Epidermal melanocyte (primary cell): ENCODE measurements at regions not wholly inside any gene's neighbourhood (a gene's known extent, or its start where the extent isn't known, plus 50 kb on each side); places are given as distances from the start of the nearest gene placed in this dataset.

Experiments
- DNase-seq: peaks from one replicate; pipeline ENCODE4 v3.0.0; 2011; ENCODE audit warnings: low spot score; ENCODE audit not compliant: insufficient read length

- peak; percentile 21 for DNase-seq
These were observed 145.8 kb upstream of the THRB start for GRCh38 chr3:24640330-24640877.

- DNase-seq: no peak
These were observed 147.0 kb upstream of the THRB start for GRCh38 chr3:24641628-24642027.

DNA sequence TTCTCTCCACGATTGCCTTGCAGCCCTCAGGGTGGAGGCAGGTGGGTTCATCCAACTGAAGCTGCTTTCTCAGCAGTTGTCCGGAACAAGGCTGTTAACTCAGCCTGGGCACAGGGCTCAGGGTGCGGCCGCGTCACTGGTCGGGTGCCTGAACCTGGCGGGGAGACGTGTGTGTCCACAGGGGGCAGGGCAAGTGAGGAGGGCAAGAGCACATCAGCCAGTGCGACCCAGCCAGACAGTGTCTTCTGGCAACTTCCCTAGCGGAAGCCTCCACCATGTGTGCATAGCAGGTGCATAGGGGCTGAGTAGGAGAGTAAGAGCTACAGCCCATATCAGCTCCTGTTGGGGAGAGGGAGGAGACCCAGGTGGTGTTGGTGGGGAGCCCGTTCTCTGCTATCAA, 150.4 kb upstream of the THRB start:
- DNase-seq: no peak

DNA sequence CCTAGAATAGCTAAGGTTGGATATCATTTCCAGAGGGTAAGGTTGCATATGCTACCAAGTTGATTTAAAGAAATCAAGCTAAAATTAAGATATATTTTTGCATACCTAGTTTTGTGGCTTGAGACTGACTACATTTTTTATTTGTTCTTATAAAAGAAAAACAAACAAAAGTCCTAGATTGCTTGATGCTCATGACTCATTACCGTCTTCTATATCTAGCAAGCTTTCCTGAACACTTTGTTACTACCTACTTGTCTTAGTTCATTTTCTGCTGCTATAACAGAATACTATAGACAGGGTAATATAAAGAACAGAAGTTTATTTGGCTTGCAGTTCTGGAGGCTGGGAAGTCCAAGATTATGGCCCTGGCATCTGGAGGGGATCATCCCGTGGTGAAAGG, 152.1 kb upstream of the THRB start:
- DNase-seq: no peak

- no peak for DNase-seq
These were observed 153.4 kb upstream of the THRB start for GRCh38 chr3:24648063-24648462.

GRCh38 chr3:24650839-24651238, 156.2 kb upstream of the THRB start:
- no peak for DNase-seq

DNA sequence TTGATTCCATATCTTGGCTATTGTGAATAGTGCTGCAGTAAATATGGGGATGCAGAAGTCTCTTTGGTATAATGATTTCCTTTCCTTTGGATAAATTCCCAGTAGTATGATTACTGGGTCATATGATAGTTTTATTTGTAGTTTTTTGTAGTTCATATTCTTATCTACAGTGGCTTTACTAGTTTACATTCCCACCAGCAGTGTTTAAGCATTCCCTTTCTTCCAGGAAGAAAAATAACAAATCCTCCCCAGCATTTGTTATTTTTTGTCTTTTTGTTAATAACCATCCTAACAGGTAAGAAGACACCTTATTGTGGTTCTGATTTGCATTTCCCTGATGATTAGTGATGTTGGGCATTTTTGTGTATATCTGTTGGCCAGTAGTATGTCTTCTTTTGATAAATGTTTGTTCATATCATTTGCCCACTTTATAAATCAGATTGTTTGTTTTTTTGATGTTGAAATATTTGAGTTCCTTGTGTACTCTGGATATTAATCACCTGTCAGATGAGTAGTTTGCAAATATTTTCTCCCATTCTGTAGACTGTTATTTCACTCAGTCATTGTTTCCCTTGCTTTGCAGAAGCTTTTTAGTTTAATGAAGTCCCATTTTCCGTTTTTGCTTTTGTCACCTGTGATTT, 163.3 kb upstream of the THRB start:
- no peak for DNase-seq

GRCh38 chr3:24661175-24661584, 166.5 kb upstream of the THRB start:
- DNase-seq: no peak

GRCh38 chr3:24662449-24663345, 168.0 kb upstream of the THRB start:
- DNase-seq: no peak

DNA sequence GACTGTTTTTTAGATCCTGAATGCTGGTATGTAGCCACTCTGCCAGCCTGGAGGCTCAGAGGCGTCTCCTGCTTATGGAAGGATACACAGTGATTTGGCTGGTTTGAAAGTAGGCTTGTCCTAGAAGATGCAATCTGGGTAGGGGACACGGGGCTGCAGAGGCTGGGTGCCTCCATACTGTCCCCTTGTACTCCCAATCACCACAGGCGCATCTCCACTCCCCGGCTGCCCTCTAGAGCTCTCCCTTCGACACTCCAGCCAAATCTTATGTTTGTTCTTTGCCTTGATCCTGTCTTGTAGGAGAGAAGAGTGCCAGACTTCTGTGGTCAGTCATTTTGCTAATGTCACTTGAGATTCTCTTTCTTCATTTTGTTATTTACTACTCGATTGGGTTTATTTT, 168.8 kb upstream of the THRB start:
- no peak for DNase-seq

- DNase-seq: no peak
These were observed 173.4 kb upstream of the THRB start for GRCh38 chr3:24668039-24668438.

GRCh38 chr3:24670871-24671270, 176.2 kb upstream of the THRB start:
- no peak for DNase-seq

DNA sequence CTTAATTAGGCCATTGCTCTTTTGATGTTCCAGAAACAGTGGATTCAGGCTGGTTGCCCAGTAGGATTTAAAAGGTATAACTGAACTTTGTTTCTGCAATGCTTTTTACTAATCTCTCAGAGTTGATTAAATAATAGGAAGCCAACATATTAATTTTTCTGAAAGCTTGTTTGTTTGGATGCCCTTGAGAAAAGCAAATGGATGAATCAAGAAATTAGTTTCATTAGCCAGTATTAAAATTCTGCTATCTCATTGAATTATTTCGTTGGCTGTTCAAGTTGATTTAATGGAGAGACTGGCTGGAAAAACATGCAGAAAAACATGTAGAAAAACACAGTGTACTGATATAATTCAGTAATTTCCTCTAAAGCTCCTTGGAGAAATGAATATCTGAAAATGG, 178.9 kb upstream of the THRB start:
- no peak for DNase-seq

DNA sequence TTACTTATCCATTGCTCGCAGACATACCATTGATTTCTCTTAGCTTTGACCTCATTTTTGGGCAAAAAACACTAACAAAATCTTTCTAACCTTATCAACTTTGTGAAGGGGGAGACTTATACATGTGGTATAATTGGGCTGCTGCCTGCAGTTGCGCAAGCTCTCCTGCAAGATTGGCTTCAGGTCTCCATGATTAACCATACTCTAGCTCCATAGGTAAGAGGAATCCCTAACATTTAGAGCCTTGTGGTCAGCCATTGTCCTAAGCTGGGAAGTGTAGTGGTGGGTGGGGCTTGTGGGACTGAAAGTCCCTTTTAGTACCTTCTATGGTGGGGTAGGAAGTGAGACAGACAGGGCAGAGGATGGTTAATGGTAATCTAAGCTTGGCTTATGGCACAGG, 179.6 kb upstream of the THRB start:
- no peak for DNase-seq

DNA sequence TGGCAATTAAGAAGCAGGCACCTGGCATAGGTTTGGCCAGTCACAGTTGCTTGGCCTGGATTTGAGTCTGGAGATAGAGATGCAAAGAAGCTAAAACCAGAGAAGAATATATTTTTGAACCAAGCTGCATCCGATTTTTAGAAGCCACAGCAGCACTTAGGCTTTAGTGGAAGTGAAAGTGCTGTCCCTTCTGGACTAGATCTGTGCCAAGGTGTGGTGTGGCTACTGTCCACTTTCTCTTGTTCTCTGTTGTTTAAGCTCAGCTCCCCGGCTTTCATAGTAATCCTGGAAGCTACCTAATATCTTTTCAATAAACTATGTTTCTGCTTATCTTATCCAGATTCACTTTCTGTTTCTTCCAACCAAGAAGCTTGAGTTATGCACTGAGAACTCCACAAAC, 183.4 kb upstream of the THRB start:
- no peak for DNase-seq

DNA sequence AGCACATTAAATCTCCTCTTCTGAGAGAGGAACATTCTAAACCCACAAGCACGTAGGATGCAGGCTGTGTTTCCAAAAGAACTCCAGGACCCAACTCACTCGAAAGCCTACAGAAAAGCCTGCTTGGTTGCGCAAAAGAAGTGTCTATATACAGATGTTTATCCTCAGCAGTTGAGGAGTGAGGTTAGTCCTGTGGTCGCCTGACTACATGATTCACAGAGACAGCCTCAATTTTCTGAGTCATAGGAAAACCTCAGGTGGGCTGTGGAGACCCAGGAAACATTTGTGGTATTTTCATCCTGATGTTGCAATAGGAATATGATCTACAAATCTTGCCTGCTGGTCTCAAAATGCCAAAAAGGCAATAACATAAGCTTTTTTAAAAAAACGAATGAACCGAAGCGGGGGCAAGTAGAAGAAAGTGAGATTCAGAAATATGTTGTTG, 183.8 kb upstream of the THRB start:
- DNase-seq: peak; percentile 23

DNA sequence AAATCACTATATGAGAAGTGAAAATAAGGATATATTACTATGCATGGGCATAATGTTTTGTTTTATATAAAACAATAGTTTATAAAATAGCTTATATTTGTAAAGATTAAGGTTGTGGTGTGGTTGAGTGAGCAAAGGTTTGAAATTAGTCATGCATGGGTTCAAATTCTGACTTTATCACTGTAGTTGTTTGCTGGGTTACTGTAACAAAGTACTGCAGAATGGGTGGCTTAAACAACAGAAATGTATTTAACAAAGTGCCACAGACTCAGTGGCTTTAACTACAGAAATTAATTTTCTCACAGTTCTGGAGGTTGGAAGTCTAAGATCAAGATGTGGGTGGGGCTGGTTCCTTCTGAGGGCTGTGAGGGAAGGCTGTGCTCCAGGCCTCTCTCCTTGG, 184.8 kb upstream of the THRB start:
- no peak for DNase-seq

DNA sequence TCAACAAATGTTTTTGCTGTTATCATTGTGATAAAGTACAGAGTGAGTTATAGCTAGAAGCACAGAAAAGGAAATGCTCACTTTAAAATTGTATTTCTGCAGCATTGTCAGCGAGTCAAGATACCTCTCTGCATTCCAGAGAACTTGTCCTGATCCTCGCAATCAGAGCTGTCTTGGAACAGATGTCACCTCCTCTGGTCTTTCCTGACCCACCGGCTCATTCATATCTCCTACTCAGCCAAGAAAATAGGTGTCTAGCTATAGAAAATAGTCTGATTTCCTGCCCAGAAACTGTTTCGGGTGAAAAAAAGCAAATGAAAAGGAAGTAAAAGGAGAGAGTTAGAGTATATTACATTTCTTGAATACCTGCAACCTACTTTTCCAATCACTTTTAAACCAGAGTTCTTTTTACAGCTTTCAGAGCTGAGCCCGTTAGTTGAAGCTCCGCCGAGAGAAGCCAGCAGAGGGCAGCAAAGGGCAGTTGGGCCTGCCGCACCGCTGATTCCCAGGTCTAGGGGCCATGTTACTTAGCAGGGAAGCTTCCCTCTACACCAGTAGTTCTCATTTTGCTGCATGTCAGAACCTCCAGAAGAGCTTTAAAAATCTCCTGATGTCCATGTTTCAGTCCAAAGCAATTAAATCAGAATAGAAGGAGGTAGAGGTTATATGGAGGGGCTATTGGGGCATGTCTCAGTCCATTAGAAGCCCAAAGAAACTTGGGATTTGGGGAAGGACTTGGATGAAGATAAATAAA, 185.7 kb upstream of the THRB start:
- peak; percentile 17 for DNase-seq

DNA sequence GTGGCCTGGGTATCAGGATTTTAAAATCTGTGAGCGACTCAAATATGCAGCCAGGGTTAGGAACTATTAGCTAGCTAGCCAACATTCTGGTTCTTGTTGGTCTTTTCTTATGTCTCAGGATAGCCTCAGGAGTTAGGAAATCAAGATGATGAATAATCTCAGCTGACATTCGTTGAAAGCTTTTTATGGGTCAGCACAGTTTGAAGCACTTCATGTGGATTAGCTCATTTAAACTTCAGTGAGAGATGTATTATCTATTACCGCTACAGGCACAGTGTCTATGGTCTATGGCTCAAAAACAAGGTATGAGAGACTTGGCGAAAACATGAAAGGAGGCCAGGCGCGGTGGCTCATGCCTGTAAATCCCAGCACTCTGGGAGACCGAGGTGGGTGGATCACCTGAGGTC, 187.5 kb upstream of the THRB start:
- DNase-seq: no peak

DNA sequence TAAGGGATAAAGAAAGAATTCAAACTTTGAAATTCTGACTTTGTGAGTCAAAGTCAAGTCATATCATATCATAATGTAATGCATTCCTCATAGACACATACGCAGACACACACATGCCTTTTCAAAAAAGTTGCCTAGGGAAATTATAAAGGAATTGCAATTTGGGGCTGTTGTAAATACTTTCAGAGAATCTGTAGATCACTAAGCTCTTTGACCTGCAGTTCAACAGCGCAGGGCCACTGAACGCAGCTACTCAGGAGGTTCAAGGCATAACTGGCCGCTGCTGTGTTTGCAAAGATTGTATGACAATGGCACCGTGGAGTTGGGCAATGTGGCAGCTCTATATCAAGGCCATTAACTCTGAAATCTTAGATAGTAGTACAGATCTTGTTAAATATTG, 188.4 kb upstream of the THRB start:
- no peak for DNase-seq

DNA sequence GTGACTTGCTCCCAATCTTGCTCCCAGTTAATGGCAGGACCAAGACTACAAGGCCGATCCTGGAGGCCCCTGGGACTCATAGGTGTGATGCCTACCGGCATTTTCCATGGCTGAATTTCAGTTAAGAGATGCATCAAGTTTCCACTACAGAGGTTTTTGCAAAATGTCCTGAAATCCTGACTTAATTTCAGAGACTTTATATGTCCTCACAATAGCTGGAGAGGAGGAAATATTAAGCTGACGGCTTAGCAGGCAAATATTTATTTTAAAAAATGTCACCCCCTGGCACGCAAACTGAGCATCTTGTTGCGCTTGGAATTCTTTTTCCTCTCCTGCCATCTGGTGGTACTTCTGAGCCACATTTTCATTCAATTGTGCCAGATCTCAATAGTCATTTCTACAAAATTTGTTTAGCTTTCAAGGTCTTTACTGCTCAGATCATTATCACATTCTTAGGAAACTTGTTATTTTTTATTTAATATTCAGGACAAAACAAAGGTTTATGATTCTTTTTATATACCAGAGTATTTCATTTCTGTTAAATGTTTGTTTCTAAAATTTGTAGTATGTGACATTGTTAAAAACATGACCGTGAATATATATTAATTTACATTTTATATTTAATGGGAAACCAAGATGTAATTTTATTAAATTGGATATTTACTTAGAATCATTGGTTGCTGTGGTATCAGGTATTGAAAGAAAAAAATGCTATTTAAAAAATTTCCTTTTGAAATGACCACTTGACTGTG, 189.2 kb upstream of the THRB start:
- no peak for DNase-seq
